GM12875 (cell line): ENCODE measurements at regions not wholly inside any gene's neighbourhood (a gene's known extent, or its start where the extent isn't known, plus 50 kb on each side); places are given as distances from the start of the nearest gene placed in this dataset.

Experiments used
- H3K4me3 ChIP-seq: one replicate; pipeline ENCODE4 v1.5.1; 2011; ENCODE audit warnings: low read depth, low read length, control low read depth
- TF ChIP-seq, protein P1 (sequence below): IDR thresholded peaks from 2 replicates; pipeline ENCODE4 v1.5.1; 2011; ENCODE audit warnings: low read depth, mild to moderate bottlenecking, control low read depth, inconsistent platforms, low read length, moderate library complexity, borderline replicate concordance; ENCODE audit not compliant: insufficient read depth

DNA sequence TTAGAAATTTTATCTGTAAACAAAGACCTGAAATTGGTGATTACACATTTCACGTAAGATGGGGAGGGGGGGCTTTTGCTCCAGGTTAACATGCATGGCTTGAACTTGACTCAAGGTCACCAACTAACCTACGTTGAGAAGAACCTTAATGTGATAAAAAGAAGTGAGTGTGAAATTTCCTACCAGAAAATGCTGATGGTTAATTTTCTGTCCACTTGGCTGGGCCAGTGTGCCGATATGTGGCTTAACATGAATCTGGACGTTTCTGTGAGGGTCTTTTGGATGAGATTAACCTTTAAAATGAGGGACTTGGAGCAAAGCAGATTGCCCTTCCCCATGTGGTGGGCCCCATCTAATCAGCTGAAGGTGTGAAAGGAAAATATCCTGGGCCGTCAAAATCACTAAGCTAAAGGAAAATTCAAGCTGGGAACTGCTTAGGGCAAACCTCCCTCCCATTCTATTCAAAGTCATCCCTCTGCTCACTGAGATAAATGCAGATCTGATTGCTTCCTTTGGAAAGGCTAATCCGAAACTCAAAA lies 107.3 kb upstream of the ENPP6 start:
- TF ChIP-seq, protein P1, sequence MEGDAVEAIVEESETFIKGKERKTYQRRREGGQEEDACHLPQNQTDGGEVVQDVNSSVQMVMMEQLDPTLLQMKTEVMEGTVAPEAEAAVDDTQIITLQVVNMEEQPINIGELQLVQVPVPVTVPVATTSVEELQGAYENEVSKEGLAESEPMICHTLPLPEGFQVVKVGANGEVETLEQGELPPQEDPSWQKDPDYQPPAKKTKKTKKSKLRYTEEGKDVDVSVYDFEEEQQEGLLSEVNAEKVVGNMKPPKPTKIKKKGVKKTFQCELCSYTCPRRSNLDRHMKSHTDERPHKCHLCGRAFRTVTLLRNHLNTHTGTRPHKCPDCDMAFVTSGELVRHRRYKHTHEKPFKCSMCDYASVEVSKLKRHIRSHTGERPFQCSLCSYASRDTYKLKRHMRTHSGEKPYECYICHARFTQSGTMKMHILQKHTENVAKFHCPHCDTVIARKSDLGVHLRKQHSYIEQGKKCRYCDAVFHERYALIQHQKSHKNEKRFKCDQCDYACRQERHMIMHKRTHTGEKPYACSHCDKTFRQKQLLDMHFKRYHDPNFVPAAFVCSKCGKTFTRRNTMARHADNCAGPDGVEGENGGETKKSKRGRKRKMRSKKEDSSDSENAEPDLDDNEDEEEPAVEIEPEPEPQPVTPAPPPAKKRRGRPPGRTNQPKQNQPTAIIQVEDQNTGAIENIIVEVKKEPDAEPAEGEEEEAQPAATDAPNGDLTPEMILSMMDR: no peak

DNA sequence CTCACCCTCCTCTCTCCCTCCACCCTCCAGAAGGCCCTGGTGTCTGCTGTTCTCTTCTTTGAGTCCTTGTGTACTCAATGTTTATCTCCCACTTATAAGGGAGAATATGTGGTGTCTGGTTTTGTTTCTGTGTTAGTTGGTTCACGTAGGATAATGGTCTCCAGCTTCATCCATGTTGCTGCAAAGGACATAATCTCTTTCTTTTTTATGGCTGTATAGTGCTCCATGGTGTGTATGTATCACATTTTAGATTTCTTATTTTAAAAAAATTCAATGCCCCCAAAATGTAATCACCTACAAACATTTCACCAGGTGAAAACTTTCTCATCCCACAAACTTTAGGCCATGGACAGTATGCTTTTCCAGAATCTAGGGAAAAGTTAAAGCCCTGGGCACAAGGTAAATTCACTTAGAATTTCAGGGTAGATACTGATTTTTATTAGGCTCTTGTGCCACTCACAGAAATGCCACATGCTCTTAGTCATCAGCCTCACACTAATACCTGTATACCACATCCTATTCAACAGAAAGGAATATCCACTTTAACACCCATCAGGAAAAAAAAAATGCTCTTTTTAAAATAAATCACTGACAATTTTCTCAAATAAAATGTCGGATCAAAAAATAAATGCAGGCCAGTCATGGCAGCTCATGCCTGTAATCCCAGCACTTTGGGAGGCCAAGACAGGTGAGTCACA lies 104.8 kb upstream of the ENPP6 start:
- TF ChIP-seq, protein P1: no peak
- no peak overlapping the region for H3K4me3 ChIP-seq

More for the DNA sequence above, 107.3 kb upstream of the ENPP6 start:
- H3K4me3 ChIP-seq: no peak overlapping the region

DNA sequence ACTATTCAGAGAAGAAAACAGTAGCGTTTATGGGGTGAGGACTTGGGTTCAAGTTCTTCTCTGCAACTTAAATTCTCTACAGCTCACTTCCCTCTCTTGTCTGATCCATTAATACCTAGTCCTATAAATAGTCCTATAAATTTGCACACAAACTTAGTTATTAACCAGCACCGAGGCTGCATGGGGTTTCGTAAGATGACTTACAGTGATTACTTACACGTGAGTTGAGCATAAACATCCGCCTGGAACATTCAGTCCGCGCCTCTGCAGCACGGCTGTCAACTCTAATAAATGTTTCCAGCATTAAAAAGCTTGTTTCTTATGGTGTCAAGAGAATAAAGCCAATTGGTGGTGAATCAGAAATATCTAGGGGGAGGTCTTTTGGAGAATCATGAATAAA lies 103.0 kb upstream of the ENPP6 start:
- TF ChIP-seq, protein P1: no peak
- no peak overlapping the region for H3K4me3 ChIP-seq

GRCh38 chr4:184318852-184319251 lies 101.2 kb upstream of the ENPP6 start:
- TF ChIP-seq, protein P1: no peak

DNA sequence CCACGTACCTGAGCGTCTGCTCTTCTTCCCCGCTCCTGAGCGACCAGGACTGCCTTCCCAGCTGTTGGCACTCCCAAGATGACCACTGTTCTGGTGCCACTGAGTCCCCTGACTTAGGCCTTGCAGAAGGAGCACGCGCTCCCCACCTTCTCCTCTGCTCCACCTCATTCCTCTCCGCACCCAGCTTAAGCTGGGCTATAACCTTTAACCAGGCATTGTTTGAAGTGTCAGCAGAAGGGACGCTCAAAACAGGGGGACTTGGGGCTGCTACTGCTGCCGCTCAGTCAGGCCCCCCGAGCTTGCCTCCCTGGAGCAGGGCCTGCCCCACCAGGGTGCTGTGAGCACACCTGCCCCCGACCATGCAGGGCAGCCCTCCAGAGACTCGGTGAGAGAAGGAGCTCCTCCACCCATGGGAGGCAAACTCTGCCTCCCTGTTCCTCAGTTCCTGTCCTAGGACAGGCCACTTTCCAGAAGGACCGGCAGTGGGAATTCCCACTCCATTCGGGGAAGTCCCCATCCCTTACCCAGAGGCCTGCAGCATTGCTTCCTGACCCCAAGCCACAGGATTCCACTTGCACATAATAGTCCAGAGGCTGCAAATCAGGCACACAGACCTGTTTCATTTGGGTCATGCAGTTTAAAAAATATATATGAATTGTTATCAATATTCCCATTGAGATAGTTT lies 99.7 kb upstream of the ENPP6 start:
- no peak overlapping the region for H3K4me3 ChIP-seq
- TF ChIP-seq, protein P1: no peak

More at GRCh38 chr4:184318852-184319251, 101.2 kb upstream of the ENPP6 start:
- H3K4me3 ChIP-seq: no peak overlapping the region

GRCh38 chr4:184316821-184317220 lies 99.1 kb upstream of the ENPP6 start:
- TF ChIP-seq, protein P1: no peak
- no peak overlapping the region for H3K4me3 ChIP-seq
